K562 (cell line): ENCODE measurements at regions not wholly inside any gene's neighbourhood (a gene's known extent, or its start where the extent isn't known, plus 50 kb on each side); places are given as distances from the start of the nearest gene placed in this dataset.
"Not testable (repeated sequence)": the region's sequence is repeated elsewhere in the genome, so short reads cannot be mapped to it uniquely, and the experiment has no call there.

Experiments
- ATAC-seq: fragments of 200-7000 bp; cut with Tn5 transposase; 3 replicates; pipeline ENCODE4 v1.9.1; 2020; ENCODE audit warnings: moderate library complexity
- BruUV-seq: library from RNA; stranded (reverse); fragments of 400-500 nt; replicated peaks from 2 replicates; lab custom pipeline; 2021; lab: Mats Ljungman, UMichigan
- CTCF ChIA-PET: fragments of 300-600 bp; formaldehyde crosslinking; extraction: SDS; loops from one replicate; lab custom pipeline; 2021; ENCODE audit warnings: low intra/inter-chr PET ratio; lab: Yijun Ruan, JAX
- POLR2A ChIA-PET: fragments of 300-600, 350-650 bp; sonication (Branson Sonifier 250); formaldehyde crosslinking; extraction: SDS; loops from one replicate; lab custom pipeline; 2021; ENCODE audit warnings: antibody characterized with exemption, inconsistent platforms; lab: Yijun Ruan, JAX
- DNase-seq, 4 experiments: peaks; one replicate each; pipeline versions ENCODE4 v3.0.0 to v3.0.0-alpha.2; 2011 to 2018; ENCODE audit warnings: low spot score in 3 of 4, mixed read lengths in 3 of 4; ENCODE audit errors: extremely low read depth in 1 of 4
- FAIRE-seq: peaks from 2 replicates; lab custom pipeline; 2011; peaks lifted over from hg19 to GRCh38; lab: Jason Lieb, UNC
- H2AFZ ChIP-seq: 2 replicates; pipeline ENCODE4 v1.6.0; 2011; ENCODE audit warnings: low read depth, low read length, control low read depth, inconsistent platforms
- H3K27ac ChIP-seq: fragments of 200-600 bp; 3 replicates; pipeline ENCODE4 v1.8.0; 2011; ENCODE audit warnings: low read depth, mild to moderate bottlenecking, control low read depth, inconsistent platforms, low read length, moderate library complexity, mixed read lengths; ENCODE audit errors: extremely low read depth
- H3K27me3 ChIP-seq, 2 experiments: fragments of 300-600 bp in 1 of 2; 2 replicates in 1 of 2; 3 replicates in 1 of 2; pipeline versions ENCODE4 v1.6.0 to v1.8.0; 2011; ENCODE audit warnings: inconsistent platforms in 2 of 2, low read length in 2 of 2, mild to moderate bottlenecking in 1 of 2, mixed read lengths in 1 of 2, moderate library complexity in 1 of 2; ENCODE audit not compliant: control insufficient read depth in 2 of 2, insufficient read depth in 2 of 2
- H3K36me3 ChIP-seq: fragments of 300-600 bp; 3 replicates; pipeline ENCODE4 v1.8.0; 2011; ENCODE audit warnings: mild to moderate bottlenecking, low read length, inconsistent platforms; ENCODE audit not compliant: control insufficient read depth, insufficient read depth
- H3K4me1 ChIP-seq, 2 experiments: fragments of 200-600 bp in 1 of 2; replicated peaks in 1 of 2; 2 replicates in 1 of 2; 3 replicates in 1 of 2; pipeline versions ENCODE4 v1.5.1 to v1.8.0; 2011; ENCODE audit warnings: inconsistent platforms in 2 of 2, low read length in 2 of 2, mild to moderate bottlenecking in 1 of 2, mixed read lengths in 1 of 2, moderate library complexity in 1 of 2; ENCODE audit not compliant: control insufficient read depth in 2 of 2, insufficient read depth in 2 of 2
- H3K4me2 ChIP-seq: 2 replicates; pipeline ENCODE4 v1.6.1; 2011; ENCODE audit warnings: low read length, control low read depth, inconsistent platforms, mixed read lengths; ENCODE audit not compliant: insufficient read depth
- H3K4me3 ChIP-seq: fragments of 200-600 bp; sonication (generic), shearing (Covaris generic); 2 replicates; pipeline ENCODE4 v1.5.1; 2016; ENCODE audit warnings: control low read depth, inconsistent platforms
- H3K79me2 ChIP-seq: fragments of 200-600 bp; 3 replicates; pipeline ENCODE4 v1.8.0; 2011; ENCODE audit warnings: low read length, inconsistent platforms; ENCODE audit not compliant: control insufficient read depth, insufficient read depth
- H3K9ac ChIP-seq, 2 experiments: 2 replicates each; pipeline versions ENCODE4 v1.6.0 to v1.6.1; 2011; ENCODE audit warnings: low read depth in 2 of 2, low read length in 2 of 2, control low read depth in 1 of 2, inconsistent platforms in 1 of 2, mild to moderate bottlenecking in 1 of 2, mixed read lengths in 1 of 2; ENCODE audit not compliant: insufficient read depth in 1 of 2
- H3K9me1 ChIP-seq: one replicate; pipeline ENCODE4 v1.6.0; 2011; ENCODE audit warnings: inconsistent platforms, mild to moderate bottlenecking, low read length, moderate library complexity; ENCODE audit not compliant: control insufficient read depth, insufficient read depth
- H3K9me3 ChIP-seq: replicated peaks from 2 replicates; pipeline ENCODE4 v1.5.1; 2011; ENCODE audit warnings: low read depth, low read length, inconsistent platforms; ENCODE audit not compliant: control insufficient read depth, insufficient read depth
- H4K20me1 ChIP-seq: replicated peaks from 2 replicates; pipeline ENCODE4 v1.6.1; 2011; ENCODE audit warnings: low read length, inconsistent platforms, mixed read lengths; ENCODE audit not compliant: control insufficient read depth, insufficient read depth
- CTBP1 ChIP-seq: fragments of 450-650 bp; IDR thresholded peaks from 2 replicates; pipeline ENCODE4 v1.6.1; 2016; ENCODE audit warnings: borderline replicate concordance
- ETS2 ChIP-seq: IDR thresholded peaks from 2 replicates; pipeline ENCODE4 v1.6.1; 2016; ENCODE audit warnings: borderline replicate concordance, missing genetic modification characterization, mild to moderate bottlenecking, moderate library complexity, missing compliant biosample characterization; ENCODE audit not compliant: poor library complexity, severe bottlenecking
- HDAC2 ChIP-seq: fragments of 450-650 bp; IDR thresholded peaks from 2 replicates; pipeline ENCODE4 v1.6.1; 2016; ENCODE audit warnings: mild to moderate bottlenecking
- MCM5 ChIP-seq: fragments of 450-650 bp; IDR thresholded peaks from 2 replicates; pipeline ENCODE4 v1.6.1; 2016; ENCODE audit warnings: low read depth
- PTBP1 ChIP-seq: fragments of 200-400 bp; formaldehyde crosslinking; IDR thresholded peaks from 2 replicates; pipeline ENCODE4 v1.6.1; 2017; ENCODE audit warnings: low read depth, low read length
- RAD21 ChIP-seq, 2 experiments: fragments of 250-450 bp in 1 of 2; fragments of 450-650 bp in 1 of 2; sonication (Bioruptor Pico) in 1 of 2; formaldehyde crosslinking in 1 of 2; IDR thresholded peaks in 1 of 2; conservative IDR thresholded peaks in 1 of 2; 2 replicates each; pipeline versions ENCODE4 v1.4.0 to v1.8.0; 2020 to 2022; ENCODE audit warnings: mild to moderate bottlenecking in 2 of 2, moderate library complexity in 1 of 2
- RBM22 ChIP-seq: fragments of 200-400 bp; formaldehyde crosslinking; IDR thresholded peaks from 2 replicates; pipeline ENCODE4 v1.6.1; 2018; ENCODE audit warnings: low read length, low read depth; ENCODE audit not compliant: poor library complexity, severe bottlenecking
- RBM39 ChIP-seq: fragments of 200-400 bp; formaldehyde crosslinking; optimal IDR thresholded peaks from 2 replicates; pipeline ENCODE3; 2018; ENCODE audit warnings: low read depth, low read length
- RHOXF2B ChIP-seq: fragments of 250-450 bp; sonication (Bioruptor Pico); conservative IDR thresholded peaks from 2 replicates; pipeline ENCODE4 v1.5.1; 2021
- ZNF589 ChIP-seq: fragments of 200-800 bp; sonication (Bioruptor generic); IDR thresholded peaks from 2 replicates; pipeline ENCODE4 v1.6.1; 2016; ENCODE audit warnings: low read depth, missing genetic modification characterization, missing compliant biosample characterization
- ZNF780A ChIP-seq: fragments of 250-450 bp; sonication (Bioruptor Pico); IDR thresholded peaks from 2 replicates; pipeline ENCODE4 v1.5.0; 2021; ENCODE audit warnings: mild to moderate bottlenecking
- WGBS: fragments of 100-300 bp; shearing (Covaris generic); methylation state at CpG from one replicate; pipeline ENCODE4 v1.1.6; 2016; ENCODE audit warnings: low coverage, mixed read lengths; ENCODE audit not compliant: insufficient coverage; ENCODE audit errors: missing lambda C conversion rate; 5-methylcytosine and 5-hydroxymethylcytosine counted together
- in situ Hi-C: fragments of 300-500 bp; cut with MboI; formaldehyde crosslinking; loops from 4 replicates; pipeline ENCODE4 v1.15.0; 2018; ENCODE audit warnings: inconsistent platforms, mixed read lengths
- intact Hi-C: fragments of 100-400 bp; cut with micrococcal nuclease; formaldehyde crosslinking; loops from 2 replicates; pipeline ENCODE4 v1.14.2; 2022
- TF ChIP-seq, protein P1 (sequence below): fragments of 450-650 bp; conservative IDR thresholded peaks from 2 replicates; pipeline ENCODE4 v1.6.1; 2016; ENCODE audit warnings: missing genetic modification characterization, low read depth, mild to moderate bottlenecking, missing compliant biosample characterization, moderate library complexity
- TF ChIP-seq, protein P2 (sequence below): fragments of 450-650 bp; IDR thresholded peaks from 2 replicates; pipeline ENCODE4 v1.6.1; 2016; ENCODE audit warnings: antibody characterized with exemption

DNA sequence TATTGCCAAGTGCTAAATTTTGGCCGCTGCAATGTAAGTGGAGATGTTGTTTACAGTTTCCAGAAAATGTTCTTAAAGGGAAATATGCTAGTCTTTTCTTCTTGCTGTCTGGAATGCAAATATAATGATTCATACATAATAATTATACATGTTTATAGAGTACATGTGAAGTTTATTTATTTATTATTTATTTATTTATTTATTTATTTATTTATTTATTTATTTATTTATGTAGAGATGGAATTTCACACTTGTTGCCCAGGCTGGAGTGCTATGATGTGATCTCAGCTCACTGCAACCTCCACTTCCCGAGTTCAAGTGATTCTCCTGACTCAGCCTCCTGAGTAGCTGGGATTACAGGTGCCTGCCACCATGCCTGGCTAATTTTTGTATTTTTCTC, 57.5 kb upstream of the INPP4B start:
- H4K20me1 ChIP-seq, H3K4me3 ChIP-seq, H3K27me3 ChIP-seq, ATAC-seq, H3K9ac ChIP-seq, H3K36me3 ChIP-seq, POLR2A ChIA-PET, H3K9me3 ChIP-seq, H3K9me1 ChIP-seq, H3K4me2 ChIP-seq, H3K79me2 ChIP-seq, in situ Hi-C loops, DNase-seq, H2AFZ ChIP-seq, H3K4me1 ChIP-seq, intact Hi-C loops, BruUV-seq, FAIRE-seq, CTCF ChIA-PET, H3K27ac ChIP-seq: not testable (repeated sequence)
- WGBS: 3% methylated on average over 2 of the region's 2 CpGs

DNA sequence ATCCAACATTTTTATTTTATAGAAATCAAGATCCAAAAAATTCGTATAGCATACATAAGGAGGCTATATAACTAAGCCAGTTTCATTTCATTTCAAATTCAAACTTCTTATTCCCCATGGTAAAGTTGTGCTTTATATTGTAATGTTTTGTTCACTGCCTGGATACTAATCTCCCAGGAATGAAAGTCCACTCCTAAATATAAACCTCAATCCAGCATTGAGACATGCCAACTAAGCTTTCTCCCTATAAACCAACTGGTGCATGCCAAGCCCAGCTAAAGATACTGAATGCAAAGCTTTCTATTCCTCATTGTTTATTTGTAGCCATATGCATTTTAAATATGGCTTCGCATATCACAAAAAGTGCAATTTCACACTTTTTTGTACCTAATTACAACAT, 63.8 kb upstream of the INPP4B start:
- ATAC-seq (no peak), DNase-seq (no peak), FAIRE-seq (no peak)
- Histone ChIP-seq H3K9ac (no peak overlapping the region), H3K27ac (no peak overlapping the region), H2AFZ (no peak overlapping the region), H3K4me3 (no peak overlapping the region), H3K36me3 (no peaks in the 10 kb centered on the region), H3K79me2 (no peaks in the 10 kb centered on the region), H3K9me3 (no peaks in the 10 kb centered on the region), H3K9me1 (no peaks in the 10 kb centered on the region), H4K20me1 (no peaks in the 10 kb centered on the region), H3K27me3 (no peaks in the 10 kb centered on the region), H3K4me1 (no peaks in the 10 kb centered on the region), H3K4me2 (no peak overlapping the region)
- CTCF ChIA-PET: no interaction called here
- BruUV-seq: no TSS peak
- POLR2A ChIA-PET: no interaction called here
- intact Hi-C loops (no loop called here), in situ Hi-C loops (no loop called here)
- 12% methylated on average over 2 of the region's 2 CpGs for WGBS
- TF ChIP-seq ZNF589 (CRISPR knock-in tag) (no peak), ZNF780A (no peak), ETS2 (tag) (no peak), MCM5 (no peak), RBM22 (no peak), HDAC2 (no peak), RHOXF2B (CRISPR knock-in tag) (no peak), PTBP1 (no peak), CTBP1 (no peak), RAD21 (CRISPR knock-in tag; conservative IDR thresholded peaks at IDR 0.05 in 1 of 2, IDR thresholded peaks at IDR 0.05 in 1 of 2) (no peak), RBM39 (no peak)
- TF ChIP-seq, protein P1, sequence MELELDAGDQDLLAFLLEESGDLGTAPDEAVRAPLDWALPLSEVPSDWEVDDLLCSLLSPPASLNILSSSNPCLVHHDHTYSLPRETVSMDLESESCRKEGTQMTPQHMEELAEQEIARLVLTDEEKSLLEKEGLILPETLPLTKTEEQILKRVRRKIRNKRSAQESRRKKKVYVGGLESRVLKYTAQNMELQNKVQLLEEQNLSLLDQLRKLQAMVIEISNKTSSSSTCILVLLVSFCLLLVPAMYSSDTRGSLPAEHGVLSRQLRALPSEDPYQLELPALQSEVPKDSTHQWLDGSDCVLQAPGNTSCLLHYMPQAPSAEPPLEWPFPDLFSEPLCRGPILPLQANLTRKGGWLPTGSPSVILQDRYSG: no peak
- TF ChIP-seq, protein P2, sequence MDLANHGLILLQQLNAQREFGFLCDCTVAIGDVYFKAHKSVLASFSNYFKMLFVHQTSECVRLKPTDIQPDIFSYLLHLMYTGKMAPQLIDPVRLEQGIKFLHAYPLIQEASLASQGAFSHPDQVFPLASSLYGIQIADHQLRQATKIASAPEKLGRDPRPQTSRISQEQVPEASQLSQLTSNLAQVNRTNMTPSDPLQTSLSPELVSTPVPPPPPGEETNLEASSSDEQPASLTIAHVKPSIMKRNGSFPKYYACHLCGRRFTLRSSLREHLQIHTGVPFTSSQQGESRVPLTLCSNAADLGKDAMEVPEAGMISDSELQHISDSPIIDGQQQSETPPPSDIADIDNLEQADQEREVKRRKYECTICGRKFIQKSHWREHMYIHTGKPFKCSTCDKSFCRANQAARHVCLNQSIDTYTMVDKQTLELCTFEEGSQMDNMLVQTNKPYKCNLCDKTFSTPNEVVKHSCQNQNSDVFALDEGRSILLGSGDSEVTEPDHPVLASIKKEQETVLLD: no peak
